Vagina (tissue), 2 donors: ENCODE measurements at regions not wholly inside any gene's neighbourhood (a gene's known extent, or its start where the extent isn't known, plus 50 kb on each side); places are given as distances from the start of the nearest gene placed in this dataset.

Experiments
- DNase-seq, 2 donors: peaks; one replicate each; pipeline ENCODE4 v3.0.0-alpha.2; 2017; ENCODE audit errors: extremely low spot score in 2 of 2
- H3K27ac ChIP-seq: fragments of 200-600 bp; sonication (generic); one replicate; pipeline ENCODE4 v1.5.1; 2019
- H3K27me3 ChIP-seq: fragments of 200-600 bp; sonication (generic); one replicate; pipeline ENCODE4 v1.5.1; 2019
- H3K36me3 ChIP-seq, 2 donors: fragments of 200-600 bp; sonication (generic); one replicate each; pipeline ENCODE4 v1.5.1; 2017 to 2019
- H3K4me1 ChIP-seq: fragments of 200-600 bp; sonication (generic); one replicate; pipeline ENCODE4 v1.5.1; 2019
- H3K4me3 ChIP-seq, 2 donors: fragments of 200-600 bp; sonication (generic); 1 replicate in 1 of 2; 2 replicates in 1 of 2; pipeline ENCODE4 v1.5.1; 2016 to 2019
- H3K9me3 ChIP-seq: fragments of 200-600 bp; sonication (generic); one replicate; pipeline ENCODE4 v1.5.1; 2019
- CTCF ChIP-seq, 3 experiments: fragments of 450-650 bp in 2 of 3; fragments of 200-600 bp in 1 of 3; sonication (generic) in 1 of 3; IDR thresholded peaks; one replicate each; pipeline ENCODE4 v1.5.1; 2017 to 2019; ENCODE audit warnings: antibody characterized with exemption in 3 of 3, mild to moderate bottlenecking in 2 of 3, moderate library complexity in 2 of 3
- POLR2A ChIP-seq, 2 donors: fragments of 450-650 bp; IDR thresholded peaks; one replicate each; pipeline ENCODE4 v1.6.1; 2017; ENCODE audit warnings: antibody characterized with exemption in 2 of 2, mild to moderate bottlenecking in 2 of 2, moderate library complexity in 2 of 2
- POLR2AphosphoS5 ChIP-seq, 2 donors: sonication (generic); formaldehyde crosslinking; IDR thresholded peaks; one replicate each; pipeline ENCODE4 v1.9.0; 2017; ENCODE audit warnings: antibody characterized with exemption in 2 of 2, mild to moderate bottlenecking in 2 of 2, low read depth in 1 of 2; ENCODE audit not compliant: insufficient read depth in 1 of 2
- intact Hi-C: fragments of 100-400 bp; cut with DNase I; formaldehyde crosslinking; loops from one replicate; pipeline ENCODE4 v1.15.1; 2023

- H3K4me3 ChIP-seq, result no peak overlapping the region
- DNase-seq, result no peak
- TF ChIP-seq POLR2AphosphoS5 (IDR thresholded peaks at IDR 0.05; ENCODE audit: insufficient read depth in 1 of 2, low read depth in 1 of 2), result no peak
- no peak for TF ChIP-seq CTCF (IDR thresholded peaks at IDR 0.05)
- no peak for TF ChIP-seq POLR2A (IDR thresholded peaks at IDR 0.05)
- no peaks in the 10 kb centered on the region for H3K27me3 ChIP-seq
- H3K36me3 ChIP-seq, result no peaks in the 10 kb centered on the region
- no peaks in the 10 kb centered on the region for H3K9me3 ChIP-seq
- no peaks in the 10 kb centered on the region for H3K4me1 ChIP-seq
- intact Hi-C loops, result no loop called here
- no peak overlapping the region for H3K27ac ChIP-seq
Measured at GRCh38 chrX:107542500-107542899, 85.8 kb upstream of the PRPS1 start.

GRCh38 chrX:107547621-107548020 is 80.7 kb upstream of the PRPS1 start:
- no peak for DNase-seq
- H3K27me3 ChIP-seq, result no peaks in the 10 kb centered on the region
- no peaks in the 10 kb centered on the region for H3K9me3 ChIP-seq
- intact Hi-C loops, result no loop called here
- no peak overlapping the region for H3K4me3 ChIP-seq
- no peaks in the 10 kb centered on the region for H3K4me1 ChIP-seq
- TF ChIP-seq POLR2A (IDR thresholded peaks at IDR 0.05) (no peak), CTCF (IDR thresholded peaks at IDR 0.05) (no peak), POLR2AphosphoS5 (IDR thresholded peaks at IDR 0.05; ENCODE audit: insufficient read depth in 1 of 2, low read depth in 1 of 2) (no peak)
- H3K27ac ChIP-seq, result no peak overlapping the region
- H3K36me3 ChIP-seq, result no peaks in the 10 kb centered on the region

- no peak for DNase-seq
- H3K27ac ChIP-seq, result no peak overlapping the region
- no peaks in the 10 kb centered on the region for H3K36me3 ChIP-seq
- no peak overlapping the region for H3K4me3 ChIP-seq
- H3K27me3 ChIP-seq, result no peaks in the 10 kb centered on the region
- TF ChIP-seq CTCF (IDR thresholded peaks at IDR 0.05), result no peak
- no peak for TF ChIP-seq POLR2A (IDR thresholded peaks at IDR 0.05)
- TF ChIP-seq POLR2AphosphoS5 (IDR thresholded peaks at IDR 0.05; ENCODE audit: insufficient read depth in 1 of 2, low read depth in 1 of 2), result no peak
- no peaks in the 10 kb centered on the region for H3K4me1 ChIP-seq
- intact Hi-C loops, result no loop called here
- H3K9me3 ChIP-seq, result no peaks in the 10 kb centered on the region
Measured at GRCh38 chrX:107548775-107549174, 79.5 kb upstream of the PRPS1 start.

- Histone ChIP-seq H3K36me3 (no peaks in the 10 kb centered on the region), H3K27ac (no peak overlapping the region), H3K4me1 (no peaks in the 10 kb centered on the region), H3K27me3 (no peaks in the 10 kb centered on the region), H3K4me3 (no peak overlapping the region), H3K9me3 (no peaks in the 10 kb centered on the region)
- TF ChIP-seq POLR2A (IDR thresholded peaks at IDR 0.05) (no peak), CTCF (IDR thresholded peaks at IDR 0.05) (no peak), POLR2AphosphoS5 (IDR thresholded peaks at IDR 0.05; ENCODE audit: insufficient read depth in 1 of 2, low read depth in 1 of 2) (no peak)
- intact Hi-C loops, result no loop called here
- DNase-seq, result no peak
Measured at GRCh38 chrX:107549504-107549903, 78.8 kb upstream of the PRPS1 start.

GRCh38 chrX:107551546-107551945 is 76.8 kb upstream of the PRPS1 start:
- Histone ChIP-seq H3K27me3 (no peaks in the 10 kb centered on the region), H3K4me3 (no peak overlapping the region), H3K4me1 (no peaks in the 10 kb centered on the region), H3K9me3 (no peaks in the 10 kb centered on the region), H3K36me3 (no peaks in the 10 kb centered on the region), H3K27ac (no peak overlapping the region)
- intact Hi-C loops, result no loop called here
- no peak for DNase-seq
- TF ChIP-seq CTCF (IDR thresholded peaks at IDR 0.05) (no peak), POLR2A (IDR thresholded peaks at IDR 0.05) (no peak), POLR2AphosphoS5 (IDR thresholded peaks at IDR 0.05; ENCODE audit: insufficient read depth in 1 of 2, low read depth in 1 of 2) (no peak)
